HUES64 (cell line): ENCODE measurements at regions not wholly inside any gene's neighbourhood (a gene's known extent, or its start where the extent isn't known, plus 50 kb on each side); places are given as distances from the start of the nearest gene placed in this dataset.
A peak's percentile ranks its signal among the peaks of the same experiment; 100 is the strongest.

Source experiments
- H3K27ac ChIP-seq: 2 replicates; pipeline ENCODE4 v1.7.0; 2013; ENCODE audit warnings: low read depth, low read length, inconsistent platforms
- H3K27me3 ChIP-seq: 2 replicates; pipeline ENCODE4 v1.6.1; 2013; ENCODE audit warnings: mild to moderate bottlenecking, low read length; ENCODE audit not compliant: insufficient read depth
- H3K36me3 ChIP-seq: 2 replicates; pipeline ENCODE4 v1.6.1; 2013; ENCODE audit warnings: mild to moderate bottlenecking, low read length; ENCODE audit not compliant: insufficient read depth
- H3K4me1 ChIP-seq: 2 replicates; pipeline ENCODE4 v1.6.1; 2013; ENCODE audit warnings: mild to moderate bottlenecking, low read length, moderate library complexity; ENCODE audit not compliant: insufficient read depth
- H3K4me3 ChIP-seq: 2 replicates; pipeline ENCODE4 v1.5.1; 2013; ENCODE audit warnings: mild to moderate bottlenecking, low read length, moderate library complexity
- H3K9ac ChIP-seq: 2 replicates; pipeline ENCODE4 v1.6.1; 2013; ENCODE audit warnings: mild to moderate bottlenecking, low read depth, low read length
- H3K9me3 ChIP-seq: 2 replicates; pipeline ENCODE4 v1.6.1; 2013; ENCODE audit warnings: low read depth, low read length; ENCODE audit not compliant: insufficient read depth
- WGBS: fragments of 150-250, 120-280 bp; methylation state at CpG from one replicate; pipeline ENCODE4 v1.1.7; 2013; ENCODE audit warnings: missing lambda C conversion rate; 5-methylcytosine and 5-hydroxymethylcytosine counted together

DNA sequence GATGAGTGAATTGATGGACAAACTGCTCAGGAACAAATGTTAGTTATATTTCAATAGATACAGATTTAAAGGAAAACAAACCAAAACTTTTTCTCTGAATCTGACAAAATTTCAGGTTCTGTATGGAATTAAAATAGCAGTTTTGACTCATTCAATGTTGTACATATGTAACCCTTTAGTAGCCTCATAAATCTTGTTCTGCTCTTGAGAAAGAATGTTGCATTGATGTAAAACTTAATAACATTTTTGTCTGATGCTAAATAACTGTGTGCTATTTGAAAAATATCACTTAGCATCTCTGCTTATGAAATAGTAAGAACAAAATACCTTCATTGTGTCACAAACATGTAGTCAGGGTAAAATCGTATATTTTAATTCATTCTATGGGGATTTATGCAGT lies 168.9 kb upstream of the NOVA1 start:
- WGBS: 100% methylated on average over 1 of the region's 1 CpG
- H3K4me1 ChIP-seq: peaks cover 10% of the 10 kb centered on the region; the same call in 1 of the 2 replicates
- no peak overlapping the region for H3K4me3 ChIP-seq
- no peak overlapping the region for H3K27ac ChIP-seq
- no peaks in the 10 kb centered on the region for H3K27me3 ChIP-seq
- no peaks in the 10 kb centered on the region for H3K36me3 ChIP-seq
- H3K9me3 ChIP-seq: no peaks in the 10 kb centered on the region
- H3K9ac ChIP-seq: no peak overlapping the region

DNA sequence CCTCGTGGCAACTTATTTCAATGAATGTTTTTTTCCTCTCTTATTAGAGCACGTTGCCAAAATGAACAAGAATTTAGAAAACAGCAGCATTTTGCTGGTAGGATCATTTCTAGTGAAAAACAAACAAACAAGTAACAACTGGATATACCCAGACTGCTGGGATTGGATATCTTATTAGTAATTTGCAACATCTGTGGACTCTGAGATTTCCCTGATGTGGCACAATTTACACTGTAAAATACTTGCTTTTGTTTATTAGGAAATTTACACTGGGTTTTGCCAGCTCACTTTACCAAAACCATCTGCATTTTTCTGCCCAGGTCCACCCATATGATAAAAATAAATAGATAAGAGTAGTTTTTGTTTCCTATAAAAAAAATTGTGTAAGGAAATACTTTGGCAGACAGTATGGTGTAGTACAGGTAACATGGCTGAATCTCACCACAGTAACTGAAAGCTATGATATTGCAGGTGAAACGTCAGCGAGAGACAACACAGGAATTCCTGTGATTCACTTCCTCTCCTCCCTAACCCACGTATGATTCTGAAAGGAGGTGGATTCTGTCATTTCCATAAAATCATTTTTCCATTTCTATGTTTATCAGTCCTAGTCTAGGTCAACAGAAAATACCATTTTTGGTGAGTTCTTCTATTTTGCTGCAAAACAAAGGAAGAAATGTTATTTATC lies 176.2 kb upstream of the NOVA1 start:
- Histone ChIP-seq H3K9ac (no peak overlapping the region), H3K4me1 (peaks cover 13% of the 10 kb centered on the region), H3K27me3 (no peaks in the 10 kb centered on the region), H3K9me3 (no peaks in the 10 kb centered on the region), H3K4me3 (no peak overlapping the region), H3K36me3 (no peaks in the 10 kb centered on the region), H3K27ac (no peak overlapping the region)
- 85% methylated on average over 5 of the region's 5 CpGs for WGBS

DNA sequence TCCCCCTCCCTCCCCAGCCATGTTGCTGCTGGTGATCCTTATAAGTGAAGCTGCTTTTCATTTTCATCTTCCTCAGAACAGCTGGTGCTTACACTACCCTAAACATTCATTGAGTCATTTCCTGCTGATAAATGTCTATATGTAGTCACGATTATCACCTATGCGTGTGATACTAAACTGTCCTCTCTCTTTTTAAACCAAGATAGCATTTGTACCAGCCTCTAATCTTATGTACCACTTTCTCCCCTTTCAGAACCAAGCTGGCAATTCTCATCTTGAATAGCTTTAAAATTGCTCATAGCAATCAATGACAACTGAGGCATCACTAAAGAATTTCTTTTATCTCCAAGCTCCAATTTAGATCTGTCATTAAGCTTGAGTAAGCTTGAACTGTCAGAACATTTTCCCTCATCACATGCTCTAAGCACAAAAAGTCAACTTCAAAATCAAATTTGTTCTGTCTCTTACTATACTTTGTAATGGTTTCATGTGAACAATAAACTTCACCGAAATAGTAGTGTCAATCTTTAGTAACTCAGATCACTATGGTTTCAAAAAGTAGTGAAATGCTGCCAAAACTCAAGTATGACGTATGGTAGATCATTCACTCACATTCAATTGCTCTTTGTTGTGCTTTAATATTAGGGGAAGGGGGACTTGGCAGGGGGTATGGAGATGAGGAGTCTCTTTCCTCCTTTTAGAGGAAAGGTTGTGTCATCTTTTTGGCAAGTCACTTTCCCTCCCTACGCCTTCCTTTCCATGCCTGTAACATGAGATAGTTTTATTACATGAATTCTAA lies 178.1 kb upstream of the NOVA1 start:
- no peaks in the 10 kb centered on the region for H3K36me3 ChIP-seq
- H3K9me3 ChIP-seq: no peaks in the 10 kb centered on the region
- no peaks in the 10 kb centered on the region for H3K27me3 ChIP-seq
- H3K4me1 ChIP-seq: peaks cover 13% of the 10 kb centered on the region
- no peak overlapping the region for H3K27ac ChIP-seq
- WGBS: 55% methylated on average over 4 of the region's 5 CpGs
- no peak overlapping the region for H3K4me3 ChIP-seq
- no peak overlapping the region for H3K9ac ChIP-seq

DNA sequence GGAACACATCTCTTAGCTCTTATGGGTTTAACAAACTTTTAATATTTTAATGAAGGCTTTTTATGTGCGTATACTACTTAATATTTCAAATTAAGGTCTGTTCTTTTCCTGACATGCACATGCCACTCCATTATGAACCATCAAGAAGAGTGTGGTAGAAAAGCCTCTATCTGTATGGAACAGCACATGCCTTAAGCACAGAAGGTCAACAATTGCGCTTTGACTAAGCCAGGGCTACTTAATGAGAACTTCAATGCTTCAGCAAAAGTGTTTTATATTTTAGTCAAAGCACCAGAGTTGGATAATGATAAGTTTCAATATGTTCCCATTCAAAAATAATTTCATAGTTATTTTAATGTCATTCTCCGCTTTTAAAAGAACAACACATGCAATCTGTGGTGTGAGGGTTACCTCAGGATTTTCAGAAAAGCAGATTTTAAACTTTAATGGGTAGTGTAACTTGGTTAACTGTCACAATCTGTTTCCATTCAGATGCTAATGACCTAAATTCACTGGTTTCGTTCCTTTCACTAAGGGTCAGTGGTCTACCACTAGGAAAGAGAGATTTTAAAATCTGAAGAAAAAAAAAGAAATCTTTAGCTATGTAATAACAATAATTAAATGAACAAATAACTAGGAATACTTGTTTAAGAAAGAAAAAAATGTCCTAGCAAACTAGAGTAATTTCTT lies 193.4 kb upstream of the NOVA1 start:
- 46% methylated on average over 1 of the region's 4 CpGs for WGBS
- Histone ChIP-seq H3K9ac (no peak overlapping the region), H3K4me1 (peaks cover 25% of the 10 kb centered on the region), H3K36me3 (no peaks in the 10 kb centered on the region), H3K27me3 (no peaks in the 10 kb centered on the region), H3K4me3 (no peak overlapping the region), H3K27ac (peak overlapping the region; percentile 2; the same call in 1 of the 2 replicates), H3K9me3 (no peaks in the 10 kb centered on the region)

DNA sequence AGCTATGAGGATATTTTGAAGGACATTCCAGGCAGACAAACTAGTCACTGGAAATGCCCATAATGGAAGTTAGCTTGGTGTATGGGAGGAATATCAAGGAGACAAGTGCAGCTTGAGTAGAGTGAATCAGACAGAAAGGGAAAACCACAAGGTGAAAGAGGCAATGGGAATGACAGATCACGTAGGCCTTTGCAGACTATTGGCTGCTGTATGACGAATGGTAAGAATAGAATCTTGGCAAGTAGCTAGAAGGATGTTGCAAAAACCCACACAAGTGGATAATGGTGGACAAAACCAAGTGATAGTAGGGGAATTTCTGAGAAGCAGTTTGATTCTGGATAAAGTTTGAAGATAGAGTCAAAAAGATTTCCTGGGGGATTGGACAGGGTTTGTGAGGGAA lies 196.9 kb upstream of the NOVA1 start:
- Histone ChIP-seq H3K4me3 (no peak overlapping the region), H3K4me1 (peaks cover 25% of the 10 kb centered on the region), H3K9me3 (no peaks in the 10 kb centered on the region), H3K36me3 (no peaks in the 10 kb centered on the region), H3K27ac (no peak overlapping the region), H3K27me3 (no peaks in the 10 kb centered on the region), H3K9ac (no peak overlapping the region)
- 93% methylated on average over 2 of the region's 2 CpGs for WGBS

DNA sequence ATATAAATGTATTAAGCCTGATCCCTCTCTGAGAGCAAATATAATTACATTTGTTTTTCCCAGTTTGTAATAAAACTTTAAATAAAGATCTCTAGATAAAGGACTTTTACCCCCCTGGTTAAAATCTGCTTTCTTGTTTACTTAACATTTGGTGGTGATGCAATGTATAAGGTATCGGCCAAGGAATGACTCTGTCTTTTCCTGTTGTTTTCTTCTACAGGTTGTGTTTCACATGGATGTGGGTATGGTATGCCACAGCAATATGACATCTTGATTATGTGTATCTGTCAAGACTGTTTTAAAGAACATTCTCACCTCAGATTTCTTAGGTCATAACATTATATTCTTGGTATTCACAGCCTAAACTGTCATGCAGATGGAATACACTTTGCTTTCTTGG lies 210.6 kb upstream of the NOVA1 start:
- no peak overlapping the region for H3K27ac ChIP-seq
- no peaks in the 10 kb centered on the region for H3K4me1 ChIP-seq
- H3K36me3 ChIP-seq: no peaks in the 10 kb centered on the region
- no peak overlapping the region for H3K4me3 ChIP-seq
- 96% methylated on average over 1 of the region's 1 CpG for WGBS
- no peak overlapping the region for H3K9ac ChIP-seq
- H3K27me3 ChIP-seq: no peaks in the 10 kb centered on the region
- H3K9me3 ChIP-seq: peaks cover 7% of the 10 kb centered on the region; the same call in 1 of the 2 replicates

DNA sequence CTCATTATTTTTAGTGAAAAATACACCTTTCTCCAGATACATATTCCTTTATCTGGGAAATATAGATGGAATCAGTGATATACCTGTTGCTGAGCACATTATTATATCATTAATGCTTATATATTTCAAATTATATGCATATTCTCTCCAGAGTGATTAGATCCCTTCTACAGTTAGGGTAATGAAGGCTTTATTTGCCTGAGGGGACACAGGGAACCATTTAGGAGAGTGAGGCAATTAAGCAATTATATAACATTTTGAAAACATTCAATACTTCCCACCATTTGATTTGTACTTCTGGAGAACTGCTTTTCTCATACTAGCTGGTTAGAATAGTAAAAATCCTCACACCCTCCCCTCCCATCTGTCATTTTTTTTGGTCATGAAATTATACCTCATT lies 212.8 kb upstream of the NOVA1 start:
- H3K27me3 ChIP-seq: no peaks in the 10 kb centered on the region
- H3K9ac ChIP-seq: no peak overlapping the region
- no peaks in the 10 kb centered on the region for H3K4me1 ChIP-seq
- no peaks in the 10 kb centered on the region for H3K9me3 ChIP-seq
- H3K27ac ChIP-seq: no peak overlapping the region
- no peak overlapping the region for H3K4me3 ChIP-seq
- no peaks in the 10 kb centered on the region for H3K36me3 ChIP-seq

DNA sequence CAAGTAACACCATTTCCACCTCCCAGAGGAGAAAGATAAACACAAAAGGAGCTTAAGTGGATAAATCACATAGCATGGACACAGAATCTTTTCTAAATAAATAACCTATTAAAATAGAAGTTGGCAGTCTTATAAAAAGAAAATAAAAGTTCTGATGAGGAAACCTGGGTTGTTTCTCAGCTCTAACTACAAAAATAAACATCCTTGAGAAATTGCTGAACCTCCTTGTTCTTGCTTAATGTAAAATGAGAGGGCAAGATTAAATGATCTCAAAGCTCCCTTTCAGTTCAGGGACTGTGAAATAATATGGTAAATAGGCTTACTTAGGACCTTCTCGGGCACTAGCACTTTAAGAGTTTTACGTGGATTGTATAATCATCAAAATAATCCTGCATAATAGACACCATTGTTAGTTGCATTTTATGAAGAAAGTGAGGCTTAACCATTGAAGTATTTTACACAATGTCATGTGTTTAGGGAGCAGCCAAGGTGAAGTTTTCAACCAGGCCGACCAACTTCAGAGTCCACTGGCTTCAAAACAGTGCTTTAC lies 214.0 kb upstream of the NOVA1 start:
- no peak overlapping the region for H3K4me3 ChIP-seq
- no peak overlapping the region for H3K27ac ChIP-seq
- H3K36me3 ChIP-seq: no peaks in the 10 kb centered on the region
- H3K4me1 ChIP-seq: no peaks in the 10 kb centered on the region
- no peak overlapping the region for H3K9ac ChIP-seq
- 100% methylated on average over 2 of the region's 3 CpGs for WGBS
- no peaks in the 10 kb centered on the region for H3K27me3 ChIP-seq
- H3K9me3 ChIP-seq: no peaks in the 10 kb centered on the region

DNA sequence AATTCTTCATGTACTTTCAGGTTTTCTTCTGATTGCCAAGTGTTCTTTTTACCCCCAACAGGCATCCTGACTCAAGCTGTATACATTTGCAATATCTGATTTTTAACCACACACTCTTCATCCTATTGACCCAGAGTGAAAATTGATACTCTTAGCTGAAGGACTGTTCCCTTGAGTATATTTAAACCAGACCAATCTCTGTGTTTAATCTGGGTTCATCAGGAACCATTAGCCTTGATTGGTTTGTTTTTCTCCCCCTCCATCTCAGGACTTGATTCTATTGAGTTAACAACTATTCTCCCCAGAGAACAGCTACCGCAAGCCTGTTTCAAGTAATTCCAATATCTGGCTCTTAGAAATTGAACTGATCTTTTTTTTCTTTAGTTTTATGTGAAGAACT lies 222.3 kb upstream of the NOVA1 start:
- no peaks in the 10 kb centered on the region for H3K9me3 ChIP-seq
- no peaks in the 10 kb centered on the region for H3K4me1 ChIP-seq
- no peaks in the 10 kb centered on the region for H3K36me3 ChIP-seq
- no peak overlapping the region for H3K27ac ChIP-seq
- WGBS: 100% methylated on average over 1 of the region's 1 CpG
- no peak overlapping the region for H3K9ac ChIP-seq
- no peak overlapping the region for H3K4me3 ChIP-seq
- no peaks in the 10 kb centered on the region for H3K27me3 ChIP-seq

DNA sequence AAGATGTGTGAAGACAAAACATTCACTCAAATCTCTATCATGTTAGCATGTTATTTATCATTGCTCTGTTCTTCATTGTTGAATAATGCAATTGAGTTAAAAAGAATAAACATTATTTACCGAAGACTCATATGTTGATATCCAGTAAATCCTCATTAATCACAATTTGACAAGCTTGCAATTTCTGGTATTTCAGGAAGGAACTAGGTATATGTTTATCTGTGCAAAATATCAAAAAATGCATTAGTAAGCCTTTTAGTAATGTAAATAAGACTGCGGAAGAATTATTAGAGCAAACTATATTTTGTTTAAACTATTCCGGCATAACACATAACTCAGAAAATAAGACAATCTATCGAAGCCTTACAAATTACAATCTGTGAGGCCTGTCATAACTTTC lies 222.7 kb upstream of the NOVA1 start:
- no peaks in the 10 kb centered on the region for H3K9me3 ChIP-seq
- WGBS: 90% methylated on average over 2 of the region's 4 CpGs
- H3K36me3 ChIP-seq: no peaks in the 10 kb centered on the region
- H3K27me3 ChIP-seq: no peaks in the 10 kb centered on the region
- no peaks in the 10 kb centered on the region for H3K4me1 ChIP-seq
- H3K27ac ChIP-seq: no peak overlapping the region
- H3K9ac ChIP-seq: no peak overlapping the region
- H3K4me3 ChIP-seq: no peak overlapping the region

DNA sequence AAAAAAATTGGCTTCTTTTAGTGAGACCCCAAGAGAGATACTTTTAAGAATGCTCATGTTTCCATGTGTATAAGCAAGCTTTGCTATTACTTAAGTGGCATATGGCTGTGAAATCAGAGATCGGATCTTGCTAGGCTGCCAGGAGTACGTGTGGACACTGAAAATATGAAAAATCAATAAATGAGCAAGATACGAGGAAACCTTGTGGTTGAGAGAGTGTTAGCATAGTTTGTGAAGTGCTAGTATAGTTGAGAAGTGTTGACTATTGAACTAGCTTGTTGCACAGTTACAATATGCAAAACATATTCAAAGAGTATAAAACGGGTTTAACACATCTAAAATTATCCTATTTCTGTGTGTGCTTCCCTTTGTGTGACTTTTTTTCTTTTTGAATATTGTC lies 230.9 kb upstream of the NOVA1 start:
- Histone ChIP-seq H3K9ac (no peak overlapping the region), H3K4me1 (no peaks in the 10 kb centered on the region), H3K36me3 (no peaks in the 10 kb centered on the region), H3K9me3 (no peaks in the 10 kb centered on the region), H3K4me3 (no peak overlapping the region), H3K27ac (no peak overlapping the region), H3K27me3 (no peaks in the 10 kb centered on the region)
- 94% methylated on average over 3 of the region's 4 CpGs for WGBS
